Heart left ventricle (tissue), 13 donors: ENCODE measurements at regions not wholly inside any gene's neighbourhood (a gene's known extent, or its start where the extent isn't known, plus 50 kb on each side); places are given as distances from the start of the nearest gene placed in this dataset.

Experiments
- POLR2A ChIP-seq, 2 donors: fragments of 450-650 bp; IDR thresholded peaks; one replicate each; pipeline ENCODE4 v1.6.1; 2017; ENCODE audit warnings: antibody characterized with exemption in 2 of 2, mild to moderate bottlenecking in 2 of 2, moderate library complexity in 2 of 2
- TF ChIP-seq, protein P1 (sequence below), 12 donors: fragments of 200-600 bp; sonication (generic) in 4 of 12; IDR thresholded peaks; one replicate each; pipeline versions ENCODE4 v1.5.0 to v1.8.0; 2018 to 2022; ENCODE audit warnings: antibody characterized with exemption in 12 of 12, mild to moderate bottlenecking in 5 of 12
- donor health status: ischemic (EF 13 %, LVEDD 7.1; RV severe dilation, severe dysfunction).
- donor health status: DM: no; HTN: yes; CAD: no.
- donor health status: DM: no; HTN: no; CAD: no.
- donor health status: ischemic (EF 25% LVEDD 6.9; RV normal size, moderate dysfunction).
- donor health status: ischemic (EF 25% LVEDD 5.7; RV mildly dilated, moderate dysfunction).
- donor health status: ischemic (EF 35%, LVEDD 5.7; RV mildly dilated, moderate dysfunction).
- donor health status: nonischemic (EF 11% LVEDD 7.7; RV severe dilation, severe dysfunction).
- donor health status: DM: yes; HTN: yes; CAD: no.
- donor health status: PGD.
- donor health status: ischemic (EF 29% LVEDD 5.4; RV normal size, mild dysfunction).
- donor health status: nonischemic (EF 23%, LVEDD 6.1; RV moderate dilation, normal function).

DNA sequence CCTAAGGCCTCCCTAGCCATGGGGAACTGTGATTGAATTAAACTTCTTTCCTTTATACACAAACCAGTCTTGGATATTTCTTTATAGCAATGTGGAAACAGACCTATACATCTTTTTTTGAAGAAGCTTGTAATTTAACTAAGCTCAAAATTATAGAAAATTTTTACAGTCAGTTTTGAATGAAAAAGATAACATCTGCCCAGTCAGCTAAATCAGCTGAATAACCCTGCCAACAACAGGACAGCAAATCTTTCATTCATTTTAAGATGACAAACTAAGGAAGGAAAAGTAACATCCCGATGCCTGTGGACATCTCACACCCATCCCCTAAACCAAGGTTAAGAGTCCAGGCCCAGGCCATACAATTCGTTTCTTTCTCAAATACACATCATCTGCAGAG is 541.3 kb upstream of the SLC39A10 start:
- TF ChIP-seq POLR2A (IDR thresholded peaks at IDR 0.05), result no peak
- TF ChIP-seq, protein P1, sequence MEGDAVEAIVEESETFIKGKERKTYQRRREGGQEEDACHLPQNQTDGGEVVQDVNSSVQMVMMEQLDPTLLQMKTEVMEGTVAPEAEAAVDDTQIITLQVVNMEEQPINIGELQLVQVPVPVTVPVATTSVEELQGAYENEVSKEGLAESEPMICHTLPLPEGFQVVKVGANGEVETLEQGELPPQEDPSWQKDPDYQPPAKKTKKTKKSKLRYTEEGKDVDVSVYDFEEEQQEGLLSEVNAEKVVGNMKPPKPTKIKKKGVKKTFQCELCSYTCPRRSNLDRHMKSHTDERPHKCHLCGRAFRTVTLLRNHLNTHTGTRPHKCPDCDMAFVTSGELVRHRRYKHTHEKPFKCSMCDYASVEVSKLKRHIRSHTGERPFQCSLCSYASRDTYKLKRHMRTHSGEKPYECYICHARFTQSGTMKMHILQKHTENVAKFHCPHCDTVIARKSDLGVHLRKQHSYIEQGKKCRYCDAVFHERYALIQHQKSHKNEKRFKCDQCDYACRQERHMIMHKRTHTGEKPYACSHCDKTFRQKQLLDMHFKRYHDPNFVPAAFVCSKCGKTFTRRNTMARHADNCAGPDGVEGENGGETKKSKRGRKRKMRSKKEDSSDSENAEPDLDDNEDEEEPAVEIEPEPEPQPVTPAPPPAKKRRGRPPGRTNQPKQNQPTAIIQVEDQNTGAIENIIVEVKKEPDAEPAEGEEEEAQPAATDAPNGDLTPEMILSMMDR (IDR thresholded peaks at IDR 0.05), result no peak
